ENCODE measurements at regions not wholly inside any gene's neighbourhood (a gene's known extent, or its start where the extent isn't known, plus 50 kb on each side); places are given as distances from the start of the nearest gene placed in this dataset.

- TF ChIP-seq CTCF (IDR thresholded peaks at IDR 0.05; ENCODE audit: low read depth, low read length, missing input control) (no peak), TAF1 (conservative IDR thresholded peaks at IDR 0.05) (no peak), YY1 (IDR thresholded peaks at IDR 0.05) (no peak), RAD21 (IDR thresholded peaks at IDR 0.05) (no peak), ZBTB33 (IDR thresholded peaks at IDR 0.05) (no peak), ATF3 (IDR thresholded peaks at IDR 0.05) (no peak), GABPA (IDR thresholded peaks at IDR 0.05 in 1 of 2, conservative IDR thresholded peaks at IDR 0.05 in 1 of 2) (no peak), SP1 (IDR thresholded peaks at IDR 0.05) (no peak), RXRA (IDR thresholded peaks at IDR 0.05) (no peak), JUND (IDR thresholded peaks at IDR 0.05) (no peak), FOXA1 (IDR thresholded peaks at IDR 0.05) (no peak), NR2F2 (IDR thresholded peaks at IDR 0.05) (no peak)
- TF ChIP-seq, protein P1, sequence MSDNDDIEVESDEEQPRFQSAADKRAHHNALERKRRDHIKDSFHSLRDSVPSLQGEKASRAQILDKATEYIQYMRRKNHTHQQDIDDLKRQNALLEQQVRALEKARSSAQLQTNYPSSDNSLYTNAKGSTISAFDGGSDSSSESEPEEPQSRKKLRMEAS (IDR thresholded peaks at IDR 0.05): no peak
- TF ChIP-seq, protein P2, sequence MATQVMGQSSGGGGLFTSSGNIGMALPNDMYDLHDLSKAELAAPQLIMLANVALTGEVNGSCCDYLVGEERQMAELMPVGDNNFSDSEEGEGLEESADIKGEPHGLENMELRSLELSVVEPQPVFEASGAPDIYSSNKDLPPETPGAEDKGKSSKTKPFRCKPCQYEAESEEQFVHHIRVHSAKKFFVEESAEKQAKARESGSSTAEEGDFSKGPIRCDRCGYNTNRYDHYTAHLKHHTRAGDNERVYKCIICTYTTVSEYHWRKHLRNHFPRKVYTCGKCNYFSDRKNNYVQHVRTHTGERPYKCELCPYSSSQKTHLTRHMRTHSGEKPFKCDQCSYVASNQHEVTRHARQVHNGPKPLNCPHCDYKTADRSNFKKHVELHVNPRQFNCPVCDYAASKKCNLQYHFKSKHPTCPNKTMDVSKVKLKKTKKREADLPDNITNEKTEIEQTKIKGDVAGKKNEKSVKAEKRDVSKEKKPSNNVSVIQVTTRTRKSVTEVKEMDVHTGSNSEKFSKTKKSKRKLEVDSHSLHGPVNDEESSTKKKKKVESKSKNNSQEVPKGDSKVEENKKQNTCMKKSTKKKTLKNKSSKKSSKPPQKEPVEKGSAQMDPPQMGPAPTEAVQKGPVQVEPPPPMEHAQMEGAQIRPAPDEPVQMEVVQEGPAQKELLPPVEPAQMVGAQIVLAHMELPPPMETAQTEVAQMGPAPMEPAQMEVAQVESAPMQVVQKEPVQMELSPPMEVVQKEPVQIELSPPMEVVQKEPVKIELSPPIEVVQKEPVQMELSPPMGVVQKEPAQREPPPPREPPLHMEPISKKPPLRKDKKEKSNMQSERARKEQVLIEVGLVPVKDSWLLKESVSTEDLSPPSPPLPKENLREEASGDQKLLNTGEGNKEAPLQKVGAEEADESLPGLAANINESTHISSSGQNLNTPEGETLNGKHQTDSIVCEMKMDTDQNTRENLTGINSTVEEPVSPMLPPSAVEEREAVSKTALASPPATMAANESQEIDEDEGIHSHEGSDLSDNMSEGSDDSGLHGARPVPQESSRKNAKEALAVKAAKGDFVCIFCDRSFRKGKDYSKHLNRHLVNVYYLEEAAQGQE (IDR thresholded peaks at IDR 0.05): no peak
Measured at GRCh38 chr2:143949121-143949848, 570.6 kb downstream of the ZEB2 start.
